C4-2B (cell line): ENCODE measurements at regions not wholly inside any gene's neighbourhood (a gene's known extent, or its start where the extent isn't known, plus 50 kb on each side); places are given as distances from the start of the nearest gene placed in this dataset.

ENCODE experiments used
- H3K27ac ChIP-seq: fragments of 450-650 bp; 2 replicates; pipeline ENCODE4 v1.5.1; 2017
- ZFX ChIP-seq: fragments of 450-650 bp; IDR thresholded peaks from 2 replicates; pipeline ENCODE4 v1.6.1; 2017
- TF ChIP-seq, protein P1 (sequence below): fragments of 450-650 bp; conservative IDR thresholded peaks from 2 replicates; pipeline ENCODE4 v1.5.1; 2017; ENCODE audit warnings: mild to moderate bottlenecking

- TF ChIP-seq ZFX, result no peak
- TF ChIP-seq, protein P1, sequence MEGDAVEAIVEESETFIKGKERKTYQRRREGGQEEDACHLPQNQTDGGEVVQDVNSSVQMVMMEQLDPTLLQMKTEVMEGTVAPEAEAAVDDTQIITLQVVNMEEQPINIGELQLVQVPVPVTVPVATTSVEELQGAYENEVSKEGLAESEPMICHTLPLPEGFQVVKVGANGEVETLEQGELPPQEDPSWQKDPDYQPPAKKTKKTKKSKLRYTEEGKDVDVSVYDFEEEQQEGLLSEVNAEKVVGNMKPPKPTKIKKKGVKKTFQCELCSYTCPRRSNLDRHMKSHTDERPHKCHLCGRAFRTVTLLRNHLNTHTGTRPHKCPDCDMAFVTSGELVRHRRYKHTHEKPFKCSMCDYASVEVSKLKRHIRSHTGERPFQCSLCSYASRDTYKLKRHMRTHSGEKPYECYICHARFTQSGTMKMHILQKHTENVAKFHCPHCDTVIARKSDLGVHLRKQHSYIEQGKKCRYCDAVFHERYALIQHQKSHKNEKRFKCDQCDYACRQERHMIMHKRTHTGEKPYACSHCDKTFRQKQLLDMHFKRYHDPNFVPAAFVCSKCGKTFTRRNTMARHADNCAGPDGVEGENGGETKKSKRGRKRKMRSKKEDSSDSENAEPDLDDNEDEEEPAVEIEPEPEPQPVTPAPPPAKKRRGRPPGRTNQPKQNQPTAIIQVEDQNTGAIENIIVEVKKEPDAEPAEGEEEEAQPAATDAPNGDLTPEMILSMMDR, result no peak
- no peak overlapping the region for H3K27ac ChIP-seq
These were observed 473.0 kb downstream of the ZSWIM6 start for GRCh38 chr5:61805101-61805500.

DNA sequence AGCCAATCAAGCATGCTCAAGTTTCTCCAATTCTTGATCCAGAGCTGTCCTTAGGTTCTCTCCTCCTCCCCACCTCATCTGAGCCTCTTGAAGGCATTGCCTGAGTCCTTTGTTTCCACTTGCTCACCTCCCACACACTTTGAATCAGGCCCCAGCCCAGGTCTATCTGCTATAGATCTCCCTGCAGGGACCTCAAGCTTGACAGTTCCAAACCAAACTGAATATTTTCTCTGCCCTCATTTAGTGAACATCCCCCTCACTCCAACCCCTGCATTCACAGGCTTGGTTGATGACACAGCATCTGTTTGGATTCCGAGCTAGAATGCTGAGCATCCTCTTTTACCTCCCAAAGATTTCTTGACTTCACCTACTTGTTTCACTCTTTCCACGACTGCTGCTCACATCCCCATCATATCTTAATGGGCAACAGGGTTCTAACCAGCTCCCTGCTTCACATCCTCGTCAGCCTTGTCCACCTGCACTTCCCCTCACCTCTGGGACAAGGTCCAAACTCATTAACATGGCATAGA lies 474.5 kb downstream of the ZSWIM6 start:
- TF ChIP-seq ZFX, result no peak
- TF ChIP-seq, protein P1, result no peak
- H3K27ac ChIP-seq, result no peak overlapping the region

- no peak overlapping the region for H3K27ac ChIP-seq
- TF ChIP-seq ZFX, result no peak
These were observed 476.0 kb downstream of the ZSWIM6 start for GRCh38 chr5:61808091-61808490.

DNA sequence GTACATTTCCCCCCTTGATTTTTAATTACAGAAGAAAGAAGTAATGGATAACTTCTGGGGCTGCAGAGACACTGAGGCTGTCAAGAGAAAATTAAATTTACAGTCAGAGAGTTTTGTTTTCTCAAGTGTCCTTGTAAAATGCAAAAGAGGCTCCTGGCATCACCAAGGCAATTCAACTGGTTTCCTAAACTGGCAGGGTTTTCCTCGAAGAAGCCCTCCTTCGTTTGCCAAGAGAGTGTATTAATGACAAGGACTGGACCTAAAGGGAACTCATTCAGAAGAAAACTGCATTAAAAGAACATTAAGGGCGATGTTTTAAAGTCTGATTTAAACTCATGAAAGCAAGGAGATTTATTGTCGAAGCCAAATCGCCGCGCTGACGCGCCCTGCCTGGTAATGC lies 476.9 kb downstream of the ZSWIM6 start:
- H3K27ac ChIP-seq, result no peak overlapping the region
- TF ChIP-seq ZFX, result no peak
- TF ChIP-seq, protein P1, result no peak

- no peak overlapping the region for H3K27ac ChIP-seq
- no peak for TF ChIP-seq ZFX
- TF ChIP-seq, protein P1, result no peak
These were observed 477.6 kb downstream of the ZSWIM6 start for GRCh38 chr5:61809651-61810050.

GRCh38 chr5:61811052-61811451 lies 479.0 kb downstream of the ZSWIM6 start:
- H3K27ac ChIP-seq, result no peak overlapping the region
- TF ChIP-seq ZFX, result no peak
- TF ChIP-seq, protein P1, result no peak

DNA sequence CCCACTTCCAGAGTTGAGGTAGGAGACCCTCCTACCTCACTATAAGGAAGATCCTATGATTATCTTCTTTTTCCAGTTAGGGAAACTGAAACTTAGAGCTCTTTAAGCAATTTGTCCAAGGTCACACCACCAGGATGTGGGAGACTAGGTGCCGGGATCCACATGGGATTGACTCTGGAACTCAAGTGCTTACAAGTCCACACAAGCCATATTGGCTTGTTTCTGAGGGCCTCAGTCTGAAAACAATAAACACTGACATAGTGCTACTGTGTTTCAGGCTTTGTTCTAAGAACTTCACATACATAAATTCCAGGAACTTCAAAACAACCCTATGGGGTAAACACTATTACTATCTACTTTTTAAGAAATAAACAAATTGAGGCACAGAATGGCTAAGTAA lies 481.3 kb downstream of the ZSWIM6 start:
- no peak for TF ChIP-seq ZFX
- TF ChIP-seq, protein P1, result no peak
- H3K27ac ChIP-seq, result no peak overlapping the region

DNA sequence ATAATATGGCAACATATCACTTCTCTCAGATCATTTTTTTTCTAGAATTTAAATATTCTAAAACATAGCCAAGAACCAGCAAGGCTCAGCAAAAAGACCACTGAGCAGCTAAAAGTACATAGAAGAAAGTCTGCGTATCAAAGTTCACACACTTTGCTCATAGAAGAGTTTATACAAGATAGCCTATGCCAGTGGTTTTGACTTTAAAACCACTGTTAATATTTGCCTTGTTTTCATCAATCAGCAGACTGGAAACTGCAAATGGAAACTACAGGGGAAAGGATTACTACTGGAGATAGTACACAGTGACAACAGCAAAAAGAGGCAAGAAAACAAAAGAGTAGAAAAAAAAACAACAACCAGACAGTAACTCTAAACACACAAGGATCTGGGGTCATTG lies 483.3 kb downstream of the ZSWIM6 start:
- H3K27ac ChIP-seq, result no peak overlapping the region
- no peak for TF ChIP-seq ZFX
- TF ChIP-seq, protein P1, result no peak
